OCI-LY1 (cell line): ENCODE measurements at regions not wholly inside any gene's neighbourhood (a gene's known extent, or its start where the extent isn't known, plus 50 kb on each side); places are given as distances from the start of the nearest gene placed in this dataset.

Experiments
- H2AFZ ChIP-seq: fragments of 200-600 bp; sonication (generic), shearing (Covaris generic); 2 replicates; pipeline ENCODE4 v1.6.0; 2014; ENCODE audit warnings: antibody characterized with exemption, mild to moderate bottlenecking, low read length
- H3F3A ChIP-seq: fragments of 200-600 bp; sonication (generic), shearing (Covaris generic); 2 replicates; pipeline ENCODE4 v1.6.0; 2014; ENCODE audit warnings: mild to moderate bottlenecking, antibody characterized with exemption, low read length, moderate library complexity; ENCODE audit not compliant: insufficient read depth
- H3K27ac ChIP-seq: fragments of 200-600 bp; sonication (generic); 2 replicates; pipeline ENCODE4 v1.5.1; 2014; ENCODE audit warnings: low read length, mixed run types, mild to moderate bottlenecking, low read depth; ENCODE audit not compliant: poor library complexity, severe bottlenecking
- H3K27me3 ChIP-seq: fragments of 200-600 bp; sonication (generic); 2 replicates; pipeline ENCODE4 v1.6.0; 2014; ENCODE audit warnings: antibody characterized with exemption, mild to moderate bottlenecking, low read length, moderate library complexity; ENCODE audit not compliant: insufficient read depth
- H3K36me3 ChIP-seq: fragments of 200-600 bp; sonication (generic); 2 replicates; pipeline ENCODE4 v1.6.1; 2014; ENCODE audit warnings: mild to moderate bottlenecking, antibody characterized with exemption, low read length, moderate library complexity, mixed read lengths; ENCODE audit not compliant: insufficient read depth
- H3K4me1 ChIP-seq: fragments of 200-600 bp; sonication (generic); 2 replicates; pipeline ENCODE4 v1.5.1; 2014; ENCODE audit warnings: mild to moderate bottlenecking, low read length, moderate library complexity; ENCODE audit not compliant: insufficient read depth, severe bottlenecking
- H3K4me2 ChIP-seq: fragments of 200-600 bp; sonication (generic), shearing (Covaris generic); 2 replicates; pipeline ENCODE4 v1.6.1; 2014; ENCODE audit warnings: low read length
- H3K4me3 ChIP-seq: fragments of 200-600 bp; sonication (generic); 2 replicates; pipeline ENCODE4 v1.5.1; 2014; ENCODE audit warnings: low read length, low read depth, mild to moderate bottlenecking, mixed read lengths; ENCODE audit not compliant: poor library complexity, severe bottlenecking
- H3K79me2 ChIP-seq: fragments of 200-600 bp; shearing (Covaris generic); 2 replicates; pipeline ENCODE4 v1.6.1; 2016; ENCODE audit warnings: mixed run types, low read length, mixed read lengths; ENCODE audit not compliant: insufficient read depth
- H3K9ac ChIP-seq: fragments of 200-600 bp; sonication (generic), shearing (Covaris generic); 2 replicates; pipeline ENCODE4 v1.6.1; 2014; ENCODE audit warnings: mild to moderate bottlenecking, low read length, mixed read lengths
- H3K9me2 ChIP-seq: fragments of 200-600 bp; sonication (generic), shearing (Covaris generic); 2 replicates; pipeline ENCODE4 v1.6.1; 2014; ENCODE audit warnings: low read depth, mild to moderate bottlenecking, low read length, mixed read lengths
- H3K9me3 ChIP-seq: fragments of 200-600 bp; shearing (Covaris generic); 2 replicates; pipeline ENCODE4 v1.6.1; 2014; ENCODE audit warnings: low read length, mixed read lengths
- H4K20me1 ChIP-seq: fragments of 200-600 bp; sonication (generic), shearing (Covaris generic); 2 replicates; pipeline ENCODE4 v1.6.0; 2016; ENCODE audit warnings: mild to moderate bottlenecking, low read length; ENCODE audit not compliant: insufficient read depth
- EZH2 ChIP-seq: fragments of 200-600 bp; sonication (generic), shearing (Covaris generic); IDR thresholded peaks from 2 replicates; pipeline ENCODE4 v1.8.0; 2017; ENCODE audit warnings: borderline replicate concordance, mixed run types, mild to moderate bottlenecking, antibody characterized with exemption, low read length, moderate library complexity, mixed read lengths
- TF ChIP-seq, protein P1 (sequence below): fragments of 200-600 bp; sonication (generic), shearing (Covaris generic); IDR thresholded peaks from 2 replicates; pipeline ENCODE4 v1.5.1; 2017; ENCODE audit warnings: mild to moderate bottlenecking, antibody characterized with exemption, low read length, moderate library complexity, mixed read lengths

DNA sequence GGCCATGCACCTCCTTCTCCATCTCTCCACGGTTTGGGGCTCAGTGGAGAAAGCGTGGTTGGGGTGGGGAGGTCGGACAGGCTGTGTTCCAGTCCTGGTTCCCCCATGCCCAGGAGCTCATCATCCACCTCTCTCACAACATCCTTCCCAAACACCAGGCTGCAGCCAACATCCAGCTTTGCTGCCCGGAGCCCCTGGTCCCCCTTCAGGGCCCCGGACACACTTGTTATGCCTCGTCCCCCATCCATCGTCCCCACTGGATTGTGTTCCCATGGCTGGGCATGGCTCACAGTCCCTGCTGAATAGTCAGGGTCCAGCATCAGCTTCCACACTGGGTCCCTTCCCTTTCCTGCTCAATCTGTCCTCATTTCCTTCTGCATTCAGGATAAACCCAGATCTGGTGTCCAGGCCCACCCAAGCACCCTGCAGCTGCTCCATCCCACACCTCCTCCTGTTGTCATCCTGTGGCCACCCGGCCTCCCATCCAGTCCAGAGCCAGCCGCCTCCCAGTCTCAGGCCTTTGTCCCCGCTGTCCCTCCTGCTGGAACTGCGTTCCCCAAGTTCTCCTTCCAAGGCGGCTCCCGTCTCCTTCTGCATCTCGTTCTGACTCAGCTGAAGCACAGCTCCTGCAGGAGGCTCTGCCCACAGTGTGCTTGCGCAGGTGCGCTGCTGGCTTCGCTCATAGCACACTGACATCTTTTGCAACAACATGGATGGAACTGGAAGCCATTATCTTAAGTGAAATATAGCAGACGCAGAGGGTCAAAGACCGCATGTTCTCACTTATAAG lies 211.4 kb upstream of the RTL1 start:
- Histone ChIP-seq H3K4me1 (no peaks in the 10 kb centered on the region), H3F3A (no peaks in the 10 kb centered on the region), H3K4me2 (no peak overlapping the region), H2AFZ (no peak overlapping the region), H3K27ac (no peak overlapping the region), H4K20me1 (no peaks in the 10 kb centered on the region), H3K4me3 (no peak overlapping the region), H3K9me3 (no peaks in the 10 kb centered on the region), H3K79me2 (no peaks in the 10 kb centered on the region), H3K9ac (no peak overlapping the region), H3K9me2 (no peaks in the 10 kb centered on the region), H3K36me3 (no peaks in the 10 kb centered on the region), H3K27me3 (no peaks in the 10 kb centered on the region)
- TF ChIP-seq EZH2: no peak
- TF ChIP-seq, protein P1, sequence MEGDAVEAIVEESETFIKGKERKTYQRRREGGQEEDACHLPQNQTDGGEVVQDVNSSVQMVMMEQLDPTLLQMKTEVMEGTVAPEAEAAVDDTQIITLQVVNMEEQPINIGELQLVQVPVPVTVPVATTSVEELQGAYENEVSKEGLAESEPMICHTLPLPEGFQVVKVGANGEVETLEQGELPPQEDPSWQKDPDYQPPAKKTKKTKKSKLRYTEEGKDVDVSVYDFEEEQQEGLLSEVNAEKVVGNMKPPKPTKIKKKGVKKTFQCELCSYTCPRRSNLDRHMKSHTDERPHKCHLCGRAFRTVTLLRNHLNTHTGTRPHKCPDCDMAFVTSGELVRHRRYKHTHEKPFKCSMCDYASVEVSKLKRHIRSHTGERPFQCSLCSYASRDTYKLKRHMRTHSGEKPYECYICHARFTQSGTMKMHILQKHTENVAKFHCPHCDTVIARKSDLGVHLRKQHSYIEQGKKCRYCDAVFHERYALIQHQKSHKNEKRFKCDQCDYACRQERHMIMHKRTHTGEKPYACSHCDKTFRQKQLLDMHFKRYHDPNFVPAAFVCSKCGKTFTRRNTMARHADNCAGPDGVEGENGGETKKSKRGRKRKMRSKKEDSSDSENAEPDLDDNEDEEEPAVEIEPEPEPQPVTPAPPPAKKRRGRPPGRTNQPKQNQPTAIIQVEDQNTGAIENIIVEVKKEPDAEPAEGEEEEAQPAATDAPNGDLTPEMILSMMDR: no peak

- Histone ChIP-seq H4K20me1 (no peaks in the 10 kb centered on the region), H3K9me2 (no peaks in the 10 kb centered on the region), H3K4me2 (no peak overlapping the region), H3K4me1 (no peaks in the 10 kb centered on the region), H3F3A (no peaks in the 10 kb centered on the region), H2AFZ (no peak overlapping the region), H3K27ac (no peak overlapping the region), H3K9ac (no peak overlapping the region), H3K79me2 (no peaks in the 10 kb centered on the region), H3K9me3 (no peaks in the 10 kb centered on the region), H3K4me3 (no peak overlapping the region), H3K27me3 (no peaks in the 10 kb centered on the region), H3K36me3 (no peaks in the 10 kb centered on the region)
- TF ChIP-seq, protein P1: no peak
- no peak for TF ChIP-seq EZH2
Measured at GRCh38 chr14:101115652-101116051, 212.1 kb upstream of the RTL1 start.

DNA sequence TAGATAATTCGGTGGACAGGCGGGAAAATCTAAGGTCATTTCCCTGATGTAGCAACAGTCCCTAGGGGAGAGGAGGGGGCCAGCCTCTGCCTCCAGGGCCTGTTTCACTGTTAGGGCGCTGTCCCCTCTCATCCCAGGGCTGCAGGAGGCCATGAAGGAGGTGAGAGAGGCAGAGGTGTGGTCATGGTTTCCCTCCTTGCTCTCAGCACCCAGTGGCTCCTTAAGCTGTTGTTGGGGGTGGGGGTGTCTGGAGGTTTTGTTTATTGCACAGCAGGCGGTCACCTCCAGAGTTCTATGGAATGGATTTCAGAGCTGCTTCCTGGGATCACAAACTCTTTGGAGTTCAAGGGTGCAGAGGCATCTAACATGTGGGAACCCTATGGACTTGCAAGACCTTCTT lies 212.5 kb upstream of the RTL1 start:
- H3K27ac ChIP-seq: no peak overlapping the region
- TF ChIP-seq, protein P1: no peak
- TF ChIP-seq EZH2: no peak
- no peaks in the 10 kb centered on the region for H3K9me2 ChIP-seq
- no peak overlapping the region for H3K9ac ChIP-seq
- H3K36me3 ChIP-seq: no peaks in the 10 kb centered on the region
- H3K27me3 ChIP-seq: no peaks in the 10 kb centered on the region
- H3K4me1 ChIP-seq: no peaks in the 10 kb centered on the region
- H3K4me2 ChIP-seq: no peak overlapping the region
- H4K20me1 ChIP-seq: no peaks in the 10 kb centered on the region
- no peak overlapping the region for H3K4me3 ChIP-seq
- H2AFZ ChIP-seq: no peak overlapping the region
- H3F3A ChIP-seq: no peaks in the 10 kb centered on the region
- no peaks in the 10 kb centered on the region for H3K9me3 ChIP-seq
- H3K79me2 ChIP-seq: no peaks in the 10 kb centered on the region
